H9 (cell line): ENCODE measurements at regions not wholly inside any gene's neighbourhood (a gene's known extent, or its start where the extent isn't known, plus 50 kb on each side); places are given as distances from the start of the nearest gene placed in this dataset.

ENCODE experiments used
- DNase-seq: peaks from one replicate; pipeline ENCODE4 v3.0.0-alpha.2; 2017
- H2AFZ ChIP-seq: one replicate; pipeline ENCODE4 v1.6.1; 2013; ENCODE audit warnings: mild to moderate bottlenecking, low read length, control low read depth, moderate library complexity
- H2AK5ac ChIP-seq: 2 replicates; pipeline ENCODE4 v1.6.1; 2013; ENCODE audit warnings: low read length, control low read depth, mixed read lengths; ENCODE audit not compliant: insufficient read length
- H2BK120ac ChIP-seq: one replicate; pipeline ENCODE4 v1.6.1; 2013; ENCODE audit warnings: low read depth, mild to moderate bottlenecking, low read length, control low read depth, inconsistent platforms; ENCODE audit not compliant: poor library complexity, severe bottlenecking
- H2BK12ac ChIP-seq: 2 replicates; pipeline ENCODE4 v1.6.1; 2013; ENCODE audit warnings: low read length, control low read depth, mixed read lengths, low read depth; ENCODE audit not compliant: insufficient read length
- H2BK15ac ChIP-seq: 2 replicates; pipeline ENCODE4 v1.6.1; 2013; ENCODE audit warnings: low read depth, low read length, control low read depth
- H2BK20ac ChIP-seq: one replicate; pipeline ENCODE4 v1.6.1; 2013; ENCODE audit warnings: low read depth, mild to moderate bottlenecking, low read length, control low read depth, inconsistent platforms; ENCODE audit not compliant: poor library complexity, severe bottlenecking
- H2BK5ac ChIP-seq: 2 replicates; pipeline ENCODE4 v1.6.1; 2013; ENCODE audit warnings: low read length, control low read depth, mixed read lengths; ENCODE audit not compliant: insufficient read length
- H3K14ac ChIP-seq: 2 replicates; pipeline ENCODE4 v1.6.1; 2013; ENCODE audit warnings: low read length, control low read depth; ENCODE audit not compliant: insufficient read depth
- H3K18ac ChIP-seq: 2 replicates; pipeline ENCODE4 v1.6.1; 2013; ENCODE audit warnings: low read depth, mild to moderate bottlenecking, mixed read lengths, low read length, control low read depth; ENCODE audit not compliant: insufficient read length
- H3K23ac ChIP-seq: 2 replicates; pipeline ENCODE4 v1.6.1; 2013; ENCODE audit warnings: low read length, control low read depth, mixed read lengths, low read depth; ENCODE audit not compliant: insufficient read length
- H3K23me2 ChIP-seq: 2 replicates; pipeline ENCODE4 v1.6.1; 2013; ENCODE audit warnings: low read depth, mild to moderate bottlenecking, mixed read lengths, low read length, control low read depth; ENCODE audit not compliant: insufficient read length, poor library complexity, severe bottlenecking
- H3K27ac ChIP-seq: 2 replicates; pipeline ENCODE4 v1.5.1; 2013; ENCODE audit warnings: low read length, control low read depth, mixed read lengths, low read depth; ENCODE audit not compliant: insufficient read length
- H3K27me3 ChIP-seq: 2 replicates; pipeline ENCODE4 v1.6.1; 2013; ENCODE audit warnings: low read length, control low read depth, inconsistent platforms; ENCODE audit not compliant: insufficient read depth
- H3K4ac ChIP-seq: 2 replicates; pipeline ENCODE4 v1.6.1; 2013; ENCODE audit warnings: low read depth, mild to moderate bottlenecking, control low read depth, inconsistent platforms, low read length, moderate library complexity
- H3K4me1 ChIP-seq: 2 replicates; pipeline ENCODE4 v1.6.1; 2013; ENCODE audit warnings: low read length, control low read depth, inconsistent platforms; ENCODE audit not compliant: insufficient read depth
- H3K4me2 ChIP-seq: 2 replicates; pipeline ENCODE4 v1.6.1; 2013; ENCODE audit warnings: low read length, control low read depth, mixed read lengths; ENCODE audit not compliant: insufficient read length, insufficient read depth
- H3K56ac ChIP-seq: 2 replicates; pipeline ENCODE4 v1.6.1; 2013; ENCODE audit warnings: low read depth, mild to moderate bottlenecking, mixed read lengths, low read length, control low read depth; ENCODE audit not compliant: insufficient read length
- H3K79me1 ChIP-seq: 2 replicates; pipeline ENCODE4 v1.6.1; 2013; ENCODE audit warnings: low read depth, mild to moderate bottlenecking, moderate library complexity, low read length, control low read depth, inconsistent platforms; ENCODE audit not compliant: insufficient read depth, poor library complexity, severe bottlenecking
- H3K79me2 ChIP-seq: 2 replicates; pipeline ENCODE4 v1.6.1; 2013; ENCODE audit warnings: low read length, control low read depth, inconsistent platforms; ENCODE audit not compliant: insufficient read depth
- H3K9ac ChIP-seq: 2 replicates; pipeline ENCODE4 v1.6.1; 2013; ENCODE audit warnings: low read length, control low read depth, mixed read lengths; ENCODE audit not compliant: insufficient read length; ENCODE audit errors: extremely low read depth
- H3K9me3 ChIP-seq: one replicate; pipeline ENCODE4 v1.6.1; 2013; ENCODE audit warnings: low read depth, low read length, inconsistent platforms; ENCODE audit not compliant: control insufficient read depth
- H3T11ph ChIP-seq: one replicate; pipeline ENCODE4 v1.6.1; 2013; ENCODE audit warnings: mild to moderate bottlenecking, low read length, control low read depth, inconsistent platforms
- H4K20me1 ChIP-seq: one replicate; pipeline ENCODE4 v1.6.1; 2013; ENCODE audit not compliant: control insufficient read depth, insufficient read length, insufficient read depth
- H4K5ac ChIP-seq: 2 replicates; pipeline ENCODE4 v1.6.1; 2013; ENCODE audit warnings: low read depth, mild to moderate bottlenecking, mixed read lengths, low read length, control low read depth; ENCODE audit not compliant: insufficient read length
- H4K8ac ChIP-seq: replicated peaks from 2 replicates; pipeline ENCODE4 v1.6.1; 2013; ENCODE audit warnings: low read length, control low read depth, mixed read lengths, low read depth; ENCODE audit not compliant: insufficient read length
- H4K91ac ChIP-seq: 2 replicates; pipeline ENCODE4 v1.6.1; 2013; ENCODE audit warnings: low read depth, mild to moderate bottlenecking, moderate library complexity, mixed read lengths, low read length, control low read depth; ENCODE audit not compliant: insufficient read length
- H3K27ac Mint-ChIP-seq, 3 experiments: 2 replicates in 2 of 3; 3 replicates in 1 of 3; pipeline ENCODE4 v1.8.0; 2020 to 2021; ENCODE audit warnings: mixed read lengths in 3 of 3, mild to moderate bottlenecking in 1 of 3, moderate library complexity in 1 of 3
- H3K27me3 Mint-ChIP-seq: 2 replicates; pipeline ENCODE4 v1.8.0; 2021; ENCODE audit warnings: low read depth, mild to moderate bottlenecking, moderate library complexity, mixed read lengths
- H3K36me3 Mint-ChIP-seq, 3 experiments: 2 replicates in 2 of 3; 3 replicates in 1 of 3; pipeline ENCODE4 v1.8.0; 2020 to 2021; ENCODE audit warnings: low read depth in 3 of 3, mixed read lengths in 3 of 3; ENCODE audit not compliant: insufficient read depth in 1 of 3
- H3K4me1 Mint-ChIP-seq, 2 experiments: 2 replicates each; pipeline ENCODE4 v1.8.0; 2020; ENCODE audit warnings: mixed read lengths in 2 of 2
- H3K4me3 Mint-ChIP-seq, 2 experiments: 2 replicates in 1 of 2; 3 replicates in 1 of 2; pipeline ENCODE4 v1.8.0; 2020 to 2021; ENCODE audit warnings: mild to moderate bottlenecking in 2 of 2, mixed read lengths in 2 of 2, moderate library complexity in 1 of 2
- H3K9me3 Mint-ChIP-seq, 2 experiments: 2 replicates in 1 of 2; 3 replicates in 1 of 2; pipeline ENCODE4 v1.8.0; 2020; ENCODE audit warnings: mild to moderate bottlenecking in 2 of 2, mixed read lengths in 2 of 2, moderate library complexity in 1 of 2
- CTCF ChIP-seq: fragments of 200-600 bp; sonication (generic); conservative IDR thresholded peaks from 3 replicates; pipeline ENCODE4 v1.8.0; 2021; ENCODE audit warnings: antibody characterized with exemption, mild to moderate bottlenecking
- WGBS: extraction: QIAGEN DNeasy Blood & Tissue Kit; methylation state at CpG from one replicate; pipeline ENCODE4 v1.1.7; 2013; ENCODE audit warnings: missing lambda C conversion rate, low lambda C conversion rate, mixed read lengths; ENCODE audit not compliant: insufficient read length; ENCODE audit errors: extremely low coverage; 5-methylcytosine and 5-hydroxymethylcytosine counted together

DNA sequence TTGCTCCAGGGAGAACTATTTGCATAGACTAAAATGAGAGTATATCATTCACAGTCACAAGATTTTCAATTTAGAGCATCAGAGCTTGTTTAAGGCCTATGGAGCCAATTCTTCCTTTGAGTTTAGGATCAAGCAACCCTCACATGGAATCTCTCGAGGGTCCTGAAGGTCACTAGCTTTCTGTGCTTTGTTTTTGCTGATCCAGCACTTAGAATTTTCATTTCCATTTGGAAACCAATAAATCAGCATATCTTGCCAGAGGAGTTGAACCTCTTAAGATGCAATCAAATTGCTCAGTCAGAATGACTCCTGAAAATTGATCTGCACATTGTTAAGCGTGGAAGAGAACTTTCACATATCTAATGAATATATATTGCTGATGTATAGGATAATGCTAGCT is 1039.6 kb downstream of the PDHA2 start:
- Mint-ChIP-seq H3K4me1 (peaks cover 6% of the 10 kb centered on the region in 2 experiments), H3K27ac (no peak overlapping the region), H3K9me3 (peaks cover 24 to 33% of the 10 kb centered on the region in 2 experiments), H3K36me3 (peaks cover 17 to 26% (median 20%) of the 10 kb centered on the region in 3 experiments), H3K4me3 (no peak overlapping the region), H3K27me3 (no peaks in the 10 kb centered on the region)
- H2AK5ac ChIP-seq: no peak overlapping the region
- DNase-seq: no peak
- no peak overlapping the region for H2BK15ac ChIP-seq
- H3K14ac ChIP-seq: no peak overlapping the region
- no peak overlapping the region for H3K4me2 ChIP-seq
- no peak overlapping the region for H2BK12ac ChIP-seq
- H2AFZ ChIP-seq: no peak overlapping the region
- TF ChIP-seq CTCF: no peak
- H3K27me3 ChIP-seq: no peaks in the 10 kb centered on the region; the same call in 1 of the 2 replicates
- no peaks in the 10 kb centered on the region for H3K79me2 ChIP-seq
- no peak overlapping the region for H3K18ac ChIP-seq
- no peak overlapping the region for H3K23ac ChIP-seq
- H4K8ac ChIP-seq: no peak overlapping the region
- H2BK20ac ChIP-seq: no peak overlapping the region
- no peaks in the 10 kb centered on the region for H3K23me2 ChIP-seq
- H3K4me1 ChIP-seq: no peaks in the 10 kb centered on the region; the same call in 1 of the 2 replicates
- no peaks in the 10 kb centered on the region for H4K20me1 ChIP-seq
- no peak overlapping the region for H2BK5ac ChIP-seq
- no peak overlapping the region for H3K4ac ChIP-seq
- no peak overlapping the region for H2BK120ac ChIP-seq
- H3K9me3 ChIP-seq: peaks cover 12% of the 10 kb centered on the region
- no peak overlapping the region for H4K5ac ChIP-seq
- H4K91ac ChIP-seq: no peak overlapping the region
- H3K56ac ChIP-seq: no peak overlapping the region
- whole genome bisulfite sequencing: no CpG with 5 or more reads among the region's 2 CpGs
- H3K9ac ChIP-seq: no peak overlapping the region
- no peak overlapping the region for H3K27ac ChIP-seq
- no peaks in the 10 kb centered on the region for H3K79me1 ChIP-seq
- no peak overlapping the region for H3T11ph ChIP-seq
